Brain microvascular endothelial cell (primary cell): ENCODE measurements at regions not wholly inside any gene's neighbourhood (a gene's known extent, or its start where the extent isn't known, plus 50 kb on each side); places are given as distances from the start of the nearest gene placed in this dataset.
"Not testable (repeated sequence)": the region's sequence is repeated elsewhere in the genome, so short reads cannot be mapped to it uniquely, and the experiment has no call there.

Source experiments
- DNase-seq: peaks from one replicate; pipeline ENCODE4 v3.0.0-alpha.2; 2020
- H3K27ac ChIP-seq: fragments of 250-450 bp; sonication (Bioruptor Pico); 2 replicates; pipeline ENCODE4 v1.5.1; 2020; ENCODE audit warnings: mild to moderate bottlenecking, moderate library complexity
- H3K27me3 ChIP-seq: fragments of 250-450 bp; sonication (Bioruptor Pico); replicated peaks from 2 replicates; pipeline ENCODE4 v1.5.1; 2020; ENCODE audit warnings: mild to moderate bottlenecking
- H3K36me3 ChIP-seq: fragments of 250-450 bp; sonication (Bioruptor Pico); replicated peaks from 2 replicates; pipeline ENCODE4 v1.5.1; 2020; ENCODE audit warnings: mild to moderate bottlenecking
- H3K4me3 ChIP-seq: 2 replicates; pipeline ENCODE4 v1.5.1; 2011; ENCODE audit warnings: low read depth, mild to moderate bottlenecking, control low read depth, low read length, moderate library complexity
- in situ Hi-C: cut with HindIII; loops from 2 replicates; pipeline ENCODE4 v1.10.0; 2017; ENCODE audit warnings: low sequenced_read_pairs, low pct_ligation_motif_present
- TF ChIP-seq, protein P1 (sequence below): IDR thresholded peaks from 2 replicates; pipeline ENCODE4 v1.5.1; 2011; ENCODE audit warnings: low read depth, mild to moderate bottlenecking, moderate library complexity, low read length, control low read depth, inconsistent platforms; ENCODE audit errors: missing control alignments

- Histone ChIP-seq H3K4me3 (no peak overlapping the region), H3K36me3 (no peaks in the 10 kb centered on the region), H3K27ac (no peak overlapping the region), H3K27me3 (no peaks in the 10 kb centered on the region)
- TF ChIP-seq, protein P1, sequence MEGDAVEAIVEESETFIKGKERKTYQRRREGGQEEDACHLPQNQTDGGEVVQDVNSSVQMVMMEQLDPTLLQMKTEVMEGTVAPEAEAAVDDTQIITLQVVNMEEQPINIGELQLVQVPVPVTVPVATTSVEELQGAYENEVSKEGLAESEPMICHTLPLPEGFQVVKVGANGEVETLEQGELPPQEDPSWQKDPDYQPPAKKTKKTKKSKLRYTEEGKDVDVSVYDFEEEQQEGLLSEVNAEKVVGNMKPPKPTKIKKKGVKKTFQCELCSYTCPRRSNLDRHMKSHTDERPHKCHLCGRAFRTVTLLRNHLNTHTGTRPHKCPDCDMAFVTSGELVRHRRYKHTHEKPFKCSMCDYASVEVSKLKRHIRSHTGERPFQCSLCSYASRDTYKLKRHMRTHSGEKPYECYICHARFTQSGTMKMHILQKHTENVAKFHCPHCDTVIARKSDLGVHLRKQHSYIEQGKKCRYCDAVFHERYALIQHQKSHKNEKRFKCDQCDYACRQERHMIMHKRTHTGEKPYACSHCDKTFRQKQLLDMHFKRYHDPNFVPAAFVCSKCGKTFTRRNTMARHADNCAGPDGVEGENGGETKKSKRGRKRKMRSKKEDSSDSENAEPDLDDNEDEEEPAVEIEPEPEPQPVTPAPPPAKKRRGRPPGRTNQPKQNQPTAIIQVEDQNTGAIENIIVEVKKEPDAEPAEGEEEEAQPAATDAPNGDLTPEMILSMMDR: no peak
- no peak for DNase-seq
- in situ Hi-C loops: no loop called here
These were observed 118.9 kb downstream of the MTHFS start for GRCh38 chr15:79777916-79778315.

DNA sequence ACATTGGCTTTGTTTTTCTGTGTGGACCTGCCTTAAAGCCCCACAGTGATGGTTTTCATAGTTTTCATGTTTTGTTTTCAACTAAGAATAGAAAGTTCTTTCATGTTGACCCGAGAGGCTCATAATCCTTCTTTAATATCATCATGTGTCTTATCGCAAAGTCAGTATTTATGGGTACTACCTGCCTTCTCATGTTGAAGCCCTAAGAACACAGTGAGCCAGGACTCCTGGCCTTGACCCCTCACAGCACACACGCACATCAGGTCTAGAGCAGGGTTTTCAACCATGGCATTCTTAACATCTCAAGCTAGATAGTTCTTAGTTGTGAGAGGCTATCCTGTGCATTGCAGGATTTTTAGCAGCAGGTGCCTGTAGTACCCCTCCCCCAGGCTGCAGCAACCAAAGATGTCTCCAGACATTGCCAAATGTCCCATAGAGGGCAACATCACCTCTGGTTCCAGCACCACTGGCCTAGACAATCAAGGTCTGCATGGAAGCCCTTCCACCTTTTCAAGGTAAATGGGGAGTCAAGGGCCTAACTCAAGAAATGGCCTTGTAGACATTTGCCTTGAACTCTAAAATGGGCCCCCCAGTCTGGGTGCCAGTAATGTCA is 118.3 kb downstream of the MTHFS start:
- no peaks in the 10 kb centered on the region for H3K36me3 ChIP-seq
- TF ChIP-seq, protein P1: no peak
- in situ Hi-C loops: no loop called here

GRCh38 chr15:79779746-79780145 is 117.1 kb downstream of the MTHFS start:
- no peak overlapping the region for H3K4me3 ChIP-seq
- TF ChIP-seq, protein P1: no peak
- H3K27me3 ChIP-seq: no peaks in the 10 kb centered on the region
- no peak for DNase-seq
- no peak overlapping the region for H3K27ac ChIP-seq
- H3K36me3 ChIP-seq: no peaks in the 10 kb centered on the region
- in situ Hi-C loops: no loop called here

More for the DNA sequence above, 118.3 kb downstream of the MTHFS start:
- H3K4me3 ChIP-seq: no peak overlapping the region
- no peak overlapping the region for H3K27ac ChIP-seq
- DNase-seq: no peak
- H3K27me3 ChIP-seq: no peaks in the 10 kb centered on the region

DNA sequence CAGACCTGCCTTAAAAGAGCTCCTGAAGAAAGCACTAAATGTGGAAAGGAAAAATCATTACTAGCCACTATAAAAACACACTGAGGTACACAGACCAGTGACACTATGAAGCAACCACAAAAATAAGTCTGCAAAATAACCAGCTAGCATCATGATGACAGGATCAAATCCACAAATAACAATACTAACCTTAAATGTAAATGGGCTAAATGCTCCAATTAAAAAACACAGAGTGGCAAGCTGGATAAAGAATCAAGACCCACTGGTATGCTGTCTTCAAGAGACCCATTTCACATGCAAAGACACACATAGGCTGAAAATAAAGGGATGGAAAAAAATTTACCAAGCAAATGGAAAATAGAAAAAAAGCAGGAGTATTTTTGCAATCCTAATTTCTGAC is 114.5 kb downstream of the MTHFS start:
- H3K27me3 ChIP-seq, H3K27ac ChIP-seq, H3K36me3 ChIP-seq, H3K4me3 ChIP-seq, DNase-seq, in situ Hi-C loops: not testable (repeated sequence)
